Activated naive CD8-positive, alpha-beta T cell (primary cell): ENCODE measurements at regions not wholly inside any gene's neighbourhood (a gene's known extent, or its start where the extent isn't known, plus 50 kb on each side); places are given as distances from the start of the nearest gene placed in this dataset.
"Not testable (repeated sequence)": the region's sequence is repeated elsewhere in the genome, so short reads cannot be mapped to it uniquely, and the experiment has no call there.

Source experiments
- H3K27ac Mint-ChIP-seq: one replicate; pipeline ENCODE4 v1.8.0; 2021; ENCODE audit warnings: mixed read lengths
- H3K27me3 Mint-ChIP-seq: one replicate; pipeline ENCODE4 v1.8.0; 2021; ENCODE audit warnings: mixed read lengths
- H3K36me3 Mint-ChIP-seq: one replicate; pipeline ENCODE4 v1.8.0; 2021; ENCODE audit warnings: mixed read lengths
- H3K4me1 Mint-ChIP-seq: one replicate; pipeline ENCODE4 v1.8.0; 2021; ENCODE audit warnings: low read depth, mixed read lengths
- H3K4me3 Mint-ChIP-seq: one replicate; pipeline ENCODE4 v1.8.0; 2021; ENCODE audit warnings: mild to moderate bottlenecking, mixed read lengths
- H3K9me3 Mint-ChIP-seq: one replicate; pipeline ENCODE4 v1.8.0; 2021; ENCODE audit warnings: low read depth, mixed read lengths

DNA sequence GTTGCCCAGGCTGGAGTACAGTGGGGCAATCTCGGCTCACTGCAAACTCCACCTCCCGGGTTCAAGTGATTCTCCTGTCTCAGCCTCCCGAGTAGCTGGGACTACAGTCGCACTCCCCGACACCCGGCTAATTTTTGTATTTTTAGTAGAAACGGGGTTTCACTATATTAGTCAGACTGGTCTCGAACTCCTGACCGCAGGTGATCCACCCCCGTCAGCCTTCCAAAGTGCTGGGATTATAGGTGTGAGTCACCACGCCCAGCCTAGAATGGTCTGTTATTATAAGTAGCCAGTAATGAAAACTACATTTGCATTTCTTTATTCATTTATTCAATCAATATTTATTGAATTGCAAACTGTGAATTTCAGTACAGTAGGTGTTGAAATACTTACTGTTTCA lies 72.6 kb upstream of the ABCA1 start:
- not testable (repeated sequence) for H3K27ac Mint-ChIP-seq, H3K36me3 Mint-ChIP-seq, H3K27me3 Mint-ChIP-seq, H3K9me3 Mint-ChIP-seq, H3K4me3 Mint-ChIP-seq, H3K4me1 Mint-ChIP-seq

- Mint-ChIP-seq H3K9me3 (no peaks in the 10 kb centered on the region), H3K27ac (no peak overlapping the region), H3K4me3 (no peak overlapping the region), H3K27me3 (no peaks in the 10 kb centered on the region), H3K4me1 (peaks cover 3% of the 10 kb centered on the region), H3K36me3 (no peaks in the 10 kb centered on the region)
Measured at GRCh38 chr9:105004466-105005090, 76.6 kb upstream of the ABCA1 start.

DNA sequence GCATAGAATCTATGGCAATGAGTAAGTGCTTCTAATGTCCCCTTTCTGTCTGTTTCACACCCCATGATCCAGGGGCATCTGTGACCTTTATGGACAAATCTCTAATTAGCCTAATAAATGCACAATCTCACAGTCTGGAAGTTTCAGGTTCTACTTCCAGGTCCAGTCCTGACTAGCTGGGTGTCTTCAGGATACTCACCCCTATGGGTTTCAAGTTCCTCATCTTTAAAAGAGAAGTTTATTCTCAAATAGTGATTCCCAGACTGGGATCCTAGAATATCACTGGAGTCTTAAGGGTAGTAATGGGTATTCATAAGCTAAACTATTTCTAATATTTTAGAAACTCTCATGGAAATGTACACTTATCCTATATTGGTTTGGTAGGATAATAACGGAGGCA lies 77.2 kb upstream of the ABCA1 start:
- no peak overlapping the region for H3K27ac Mint-ChIP-seq
- no peaks in the 10 kb centered on the region for H3K9me3 Mint-ChIP-seq
- H3K36me3 Mint-ChIP-seq: no peaks in the 10 kb centered on the region
- H3K27me3 Mint-ChIP-seq: no peaks in the 10 kb centered on the region
- no peak overlapping the region for H3K4me3 Mint-ChIP-seq
- peaks cover 3% of the 10 kb centered on the region for H3K4me1 Mint-ChIP-seq

DNA sequence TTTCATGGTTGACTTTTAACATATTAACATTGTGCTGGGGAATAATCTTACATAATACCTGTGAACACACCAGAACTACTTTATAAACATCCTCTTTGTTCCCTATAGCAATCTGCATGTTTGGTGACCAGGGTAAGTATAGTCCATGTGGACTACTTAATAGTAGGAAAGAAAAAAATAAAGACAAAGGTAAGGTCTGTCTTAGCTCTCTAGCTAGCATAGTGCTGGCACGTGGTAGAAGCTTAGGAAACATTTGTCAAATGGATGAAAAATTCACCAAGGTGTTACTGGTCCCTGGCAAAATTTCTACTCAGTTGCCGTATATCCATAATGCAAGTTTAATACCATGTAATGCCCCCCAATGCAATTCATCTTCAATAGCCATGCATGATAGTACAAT lies 78.6 kb upstream of the ABCA1 start:
- Mint-ChIP-seq H3K27me3 (no peaks in the 10 kb centered on the region), H3K4me3 (no peak overlapping the region), H3K27ac (no peak overlapping the region), H3K4me1 (peaks cover 3% of the 10 kb centered on the region), H3K9me3 (no peaks in the 10 kb centered on the region), H3K36me3 (no peaks in the 10 kb centered on the region)

- H3K9me3 Mint-ChIP-seq: no peaks in the 10 kb centered on the region
- H3K36me3 Mint-ChIP-seq: no peaks in the 10 kb centered on the region
- no peaks in the 10 kb centered on the region for H3K27me3 Mint-ChIP-seq
- no peak overlapping the region for H3K4me3 Mint-ChIP-seq
- peaks cover 3% of the 10 kb centered on the region for H3K4me1 Mint-ChIP-seq
- H3K27ac Mint-ChIP-seq: no peak overlapping the region
Measured at GRCh38 chr9:105007143-105007542, 79.2 kb upstream of the ABCA1 start.

DNA sequence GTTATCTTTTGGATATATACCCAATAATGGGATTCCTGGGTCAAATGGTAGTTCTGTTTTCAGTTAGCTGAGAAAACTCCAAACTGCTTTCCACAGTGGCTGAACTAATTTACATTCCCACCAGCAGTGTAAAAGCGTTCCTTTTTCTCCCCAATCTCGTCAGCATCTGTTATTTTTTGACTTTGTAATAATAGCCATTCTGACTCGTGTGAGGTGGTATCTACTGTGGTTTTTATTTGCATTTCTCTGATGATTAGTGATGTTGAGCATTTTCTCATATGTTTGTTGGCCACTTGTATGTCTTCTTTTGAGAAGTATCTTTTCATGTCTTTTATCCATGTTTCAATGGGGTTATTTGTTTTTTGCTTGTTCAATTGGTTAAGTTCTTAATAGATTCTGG lies 82.1 kb upstream of the ABCA1 start:
- not testable (repeated sequence) for H3K9me3 Mint-ChIP-seq, H3K27ac Mint-ChIP-seq, H3K27me3 Mint-ChIP-seq, H3K4me1 Mint-ChIP-seq, H3K4me3 Mint-ChIP-seq, H3K36me3 Mint-ChIP-seq

DNA sequence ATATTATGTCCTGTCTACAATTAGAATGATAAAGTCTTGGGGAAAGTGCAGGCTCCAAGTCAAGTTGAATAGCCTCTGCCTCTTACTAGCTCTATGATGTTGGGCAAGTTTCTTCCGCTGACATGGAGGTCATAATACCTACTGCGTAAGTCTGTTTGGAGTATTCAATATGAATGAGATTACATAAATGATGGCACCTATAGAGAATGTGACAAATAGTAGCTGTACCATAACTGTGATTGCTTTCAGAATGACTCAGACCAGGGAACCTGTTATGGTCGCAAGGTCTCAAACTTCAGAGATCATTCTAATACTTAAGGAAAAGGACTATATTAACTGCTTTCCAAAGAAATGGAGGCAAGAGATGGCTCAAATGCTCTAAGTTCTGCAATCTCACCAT lies 94.0 kb upstream of the ABCA1 start:
- H3K27me3 Mint-ChIP-seq: peaks cover 4% of the 10 kb centered on the region
- H3K36me3 Mint-ChIP-seq: no peaks in the 10 kb centered on the region
- no peaks in the 10 kb centered on the region for H3K9me3 Mint-ChIP-seq
- H3K4me1 Mint-ChIP-seq: no peaks in the 10 kb centered on the region
- no peak overlapping the region for H3K4me3 Mint-ChIP-seq
- H3K27ac Mint-ChIP-seq: no peak overlapping the region

DNA sequence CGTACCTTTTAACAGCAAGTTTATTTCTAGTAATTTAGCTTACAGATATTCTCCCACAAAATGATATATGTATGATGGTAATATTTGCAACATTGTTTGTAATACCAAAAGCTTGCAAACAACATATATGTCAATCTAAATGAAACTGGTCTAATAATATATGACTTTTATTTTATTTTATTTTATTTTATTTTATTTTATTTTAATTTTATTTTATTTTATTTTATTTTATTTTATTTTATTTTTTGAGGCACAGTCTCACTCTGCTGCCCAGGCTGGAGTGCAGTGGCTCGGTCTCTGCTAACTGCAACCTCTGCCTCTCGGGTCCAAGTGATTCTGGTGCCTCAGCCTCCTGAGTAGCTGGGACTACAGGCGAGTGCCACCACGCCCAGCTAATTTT lies 94.6 kb upstream of the ABCA1 start:
- not testable (repeated sequence) for H3K4me3 Mint-ChIP-seq, H3K9me3 Mint-ChIP-seq, H3K36me3 Mint-ChIP-seq, H3K27me3 Mint-ChIP-seq, H3K4me1 Mint-ChIP-seq, H3K27ac Mint-ChIP-seq

DNA sequence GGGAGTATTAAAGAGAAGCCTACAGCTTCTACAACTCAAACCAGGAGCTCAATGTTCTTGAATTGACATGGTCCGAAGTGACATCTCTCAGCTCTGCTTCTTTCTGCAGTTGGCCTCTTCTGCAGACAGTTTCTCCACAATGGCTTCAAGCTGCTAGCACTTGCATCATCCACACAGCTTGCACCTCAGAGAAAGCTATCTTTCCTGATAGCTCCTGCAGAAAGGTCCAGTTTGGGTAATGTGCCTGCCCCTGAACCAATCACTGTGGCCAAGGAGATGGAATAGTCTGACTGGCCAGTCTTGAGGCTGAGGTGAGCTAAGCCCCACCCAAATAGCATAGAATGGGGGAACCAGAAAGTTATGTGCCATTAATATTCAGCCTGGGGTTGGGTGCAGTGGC lies 95.8 kb upstream of the ABCA1 start:
- H3K27ac Mint-ChIP-seq: no peak overlapping the region
- no peak overlapping the region for H3K4me3 Mint-ChIP-seq
- no peaks in the 10 kb centered on the region for H3K9me3 Mint-ChIP-seq
- no peaks in the 10 kb centered on the region for H3K36me3 Mint-ChIP-seq
- H3K4me1 Mint-ChIP-seq: no peaks in the 10 kb centered on the region
- H3K27me3 Mint-ChIP-seq: peaks cover 4% of the 10 kb centered on the region

DNA sequence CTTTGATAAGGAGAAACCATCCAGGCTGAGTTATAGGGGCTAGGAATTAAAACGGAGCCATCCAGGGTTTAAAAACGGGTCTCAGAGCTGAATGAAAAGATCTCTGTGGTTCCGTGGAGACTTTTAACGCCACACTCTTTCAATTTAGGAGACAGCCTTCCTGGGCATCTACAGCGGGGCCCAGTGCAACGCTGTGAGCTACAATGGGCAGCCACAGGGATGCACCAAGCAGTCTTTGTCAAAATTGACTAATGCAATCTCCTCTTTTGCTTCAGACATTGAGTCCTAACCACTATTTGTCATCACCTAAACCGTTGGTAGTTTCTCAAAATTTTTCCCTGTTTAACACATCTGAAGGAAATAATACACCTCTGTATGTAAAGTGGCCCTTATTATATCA lies 96.6 kb upstream of the ABCA1 start:
- H3K9me3 Mint-ChIP-seq: no peaks in the 10 kb centered on the region
- no peak overlapping the region for H3K27ac Mint-ChIP-seq
- no peak overlapping the region for H3K4me3 Mint-ChIP-seq
- H3K36me3 Mint-ChIP-seq: no peaks in the 10 kb centered on the region
- no peaks in the 10 kb centered on the region for H3K4me1 Mint-ChIP-seq
- peaks cover 4% of the 10 kb centered on the region for H3K27me3 Mint-ChIP-seq

DNA sequence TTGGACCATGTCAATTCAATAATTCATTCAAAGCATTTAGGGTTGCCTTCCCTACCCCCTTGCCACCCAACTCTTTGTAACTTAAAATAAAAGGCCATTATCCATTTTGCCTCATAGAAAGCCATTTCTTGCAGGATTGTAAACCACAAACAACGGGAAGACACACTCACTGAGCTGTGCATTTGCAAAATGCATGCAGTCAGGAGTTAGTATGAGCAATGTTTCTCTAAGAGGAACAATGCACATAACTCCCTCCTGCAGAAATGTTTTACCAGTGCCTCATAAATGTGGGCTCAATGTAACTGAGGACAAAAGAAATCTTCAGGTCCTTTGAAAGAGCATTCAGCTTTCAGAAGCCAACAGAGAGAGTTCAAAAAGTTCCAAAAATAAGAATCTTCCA lies 98.5 kb upstream of the ABCA1 start:
- Mint-ChIP-seq H3K27ac (no peak overlapping the region), H3K4me3 (no peak overlapping the region), H3K4me1 (no peaks in the 10 kb centered on the region), H3K36me3 (no peaks in the 10 kb centered on the region), H3K27me3 (peaks cover 1% of the 10 kb centered on the region), H3K9me3 (no peaks in the 10 kb centered on the region)

DNA sequence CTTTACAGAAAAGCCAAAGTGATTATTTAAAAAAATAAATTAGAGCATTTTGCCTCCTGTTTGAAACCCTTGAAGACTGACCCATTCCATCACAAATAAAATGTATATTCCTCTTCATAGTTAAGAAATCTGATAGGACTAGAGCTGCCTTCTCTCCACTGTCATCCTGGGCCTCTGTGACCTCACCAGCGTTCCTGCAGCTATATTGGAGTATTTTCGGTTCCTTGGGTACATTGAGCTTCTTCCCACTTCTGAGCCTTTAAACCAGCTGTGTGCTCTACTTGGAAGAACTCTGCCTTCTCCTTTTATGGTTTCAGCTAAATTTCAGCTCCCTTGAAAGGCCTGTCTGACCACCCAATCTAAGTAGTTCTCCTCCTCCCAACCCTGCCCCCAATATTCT lies 99.1 kb upstream of the ABCA1 start:
- Mint-ChIP-seq H3K36me3 (no peaks in the 10 kb centered on the region), H3K4me3 (no peak overlapping the region), H3K27ac (no peak overlapping the region), H3K4me1 (no peaks in the 10 kb centered on the region), H3K9me3 (no peaks in the 10 kb centered on the region), H3K27me3 (no peaks in the 10 kb centered on the region)

- Mint-ChIP-seq H3K27me3 (no peaks in the 10 kb centered on the region), H3K36me3 (peaks cover 2% of the 10 kb centered on the region)
Measured at GRCh38 chr9:105030285-105030684, 102.3 kb upstream of the ABCA1 start.

GRCh38 chr9:105037139-105037538 lies 109.2 kb upstream of the ABCA1 start:
- Mint-ChIP-seq H3K4me1 (peaks cover 2% of the 10 kb centered on the region), H3K27ac (no peak overlapping the region), H3K27me3 (no peaks in the 10 kb centered on the region), H3K36me3 (peaks cover 10% of the 10 kb centered on the region), H3K9me3 (peaks cover 13% of the 10 kb centered on the region), H3K4me3 (no peak overlapping the region)

More at GRCh38 chr9:105030285-105030684, 102.3 kb upstream of the ABCA1 start:
- Mint-ChIP-seq H3K4me1 (no peaks in the 10 kb centered on the region), H3K4me3 (no peak overlapping the region), H3K27ac (no peak overlapping the region), H3K9me3 (no peaks in the 10 kb centered on the region)

GRCh38 chr9:105038051-105038450 lies 110.1 kb upstream of the ABCA1 start:
- peaks cover 13% of the 10 kb centered on the region for H3K9me3 Mint-ChIP-seq
- peaks cover 2% of the 10 kb centered on the region for H3K4me1 Mint-ChIP-seq
- no peak overlapping the region for H3K4me3 Mint-ChIP-seq
- peaks cover 10% of the 10 kb centered on the region for H3K36me3 Mint-ChIP-seq
- no peak overlapping the region for H3K27ac Mint-ChIP-seq
- no peaks in the 10 kb centered on the region for H3K27me3 Mint-ChIP-seq

GRCh38 chr9:105039175-105039799 lies 111.3 kb upstream of the ABCA1 start:
- Mint-ChIP-seq H3K4me1 (peaks cover 2% of the 10 kb centered on the region), H3K4me3 (no peak overlapping the region)

More at GRCh38 chr9:105039175-105039799, 111.3 kb upstream of the ABCA1 start:
- Mint-ChIP-seq H3K9me3 (peaks cover 13% of the 10 kb centered on the region), H3K27ac (no peak overlapping the region), H3K36me3 (peaks cover 8% of the 10 kb centered on the region), H3K27me3 (no peaks in the 10 kb centered on the region)
